GM12878 (cell line): ENCODE measurements at regions not wholly inside any gene's neighbourhood (a gene's known extent, or its start where the extent isn't known, plus 50 kb on each side); places are given as distances from the start of the nearest gene placed in this dataset.

Experiments
- ATAC-seq: fragments of 200-7000 bp; cut with Tn5 transposase; 3 replicates; pipeline ENCODE4 v1.9.1; 2020; ENCODE audit warnings: mild to moderate bottlenecking, moderate library complexity
- BruUV-seq: library from RNA; stranded (reverse); fragments of 400-500 nt; replicated peaks from 2 replicates; lab custom pipeline; 2021; lab: Mats Ljungman, UMichigan
- CTCF ChIA-PET: fragments of 300-600 bp; sonication (Branson Sonifier 250); formaldehyde crosslinking; extraction: SDS; loops from one replicate; lab custom pipeline; 2021; ENCODE audit warnings: inconsistent platforms; lab: Yijun Ruan, JAX
- POLR2A ChIA-PET: fragments of 350-600 bp; formaldehyde crosslinking; extraction: SDS; loops from one replicate; lab custom pipeline; 2021; ENCODE audit warnings: inconsistent platforms; lab: Charles Lee
- RAD21 ChIA-PET: fragments of 300-600 bp; sonication (Branson Sonifier 250); formaldehyde crosslinking; loops from one replicate; lab custom pipeline; 2023; ENCODE audit warnings: antibody characterized with exemption; ENCODE audit not compliant: unreplicated experiment; lab: Charles Lee
- SMC1A ChIA-PET: fragments of 300-600 bp; sonication (Branson Sonifier 250); formaldehyde crosslinking; loops from one replicate; lab custom pipeline; 2023; ENCODE audit not compliant: unreplicated experiment, uncharacterized antibody; lab: Charles Lee
- DNase-seq: peaks from one replicate; pipeline ENCODE4 v3.0.0-alpha.2; 2011; ENCODE audit warnings: low read depth, low spot score
- FAIRE-seq: peaks from 3 replicates; lab custom pipeline; 2011; peaks lifted over from hg19 to GRCh38; lab: Jason Lieb, UNC
- H2AFZ ChIP-seq: 2 replicates; pipeline ENCODE4 v1.6.0; 2011; ENCODE audit warnings: low read depth, low read length, control low read depth; ENCODE audit not compliant: control insufficient read depth
- H3K27ac ChIP-seq: 2 replicates; pipeline ENCODE4 v1.5.1; 2011; ENCODE audit warnings: control low read depth; ENCODE audit not compliant: control insufficient read depth, insufficient read depth
- H3K27me3 ChIP-seq, 2 experiments: replicated peaks in 1 of 2; 2 replicates each; pipeline versions ENCODE4 v1.6.0 to v1.6.1; 2011; ENCODE audit warnings: low read length in 1 of 2; ENCODE audit not compliant: control insufficient read depth in 2 of 2, insufficient read depth in 2 of 2
- H3K36me3 ChIP-seq, 2 experiments: 2 replicates each; pipeline ENCODE4 v1.5.1; 2011; ENCODE audit warnings: low read length in 1 of 2; ENCODE audit not compliant: control insufficient read depth in 2 of 2, insufficient read depth in 2 of 2
- H3K4me1 ChIP-seq: 2 replicates; pipeline ENCODE4 v1.6.1; 2011; ENCODE audit warnings: mild to moderate bottlenecking, low read length, moderate library complexity, mixed read lengths; ENCODE audit not compliant: control insufficient read depth, insufficient read depth
- H3K4me2 ChIP-seq: 2 replicates; pipeline ENCODE4 v1.6.0; 2011; ENCODE audit warnings: control low read depth; ENCODE audit not compliant: control insufficient read depth, insufficient read depth
- H3K4me3 ChIP-seq: fragments of 200-600 bp; sonication (generic); 2 replicates; pipeline ENCODE4 v1.5.1; 2016
- H3K79me2 ChIP-seq: 2 replicates; pipeline ENCODE4 v1.6.0; 2011; ENCODE audit warnings: low read length; ENCODE audit not compliant: control insufficient read depth, insufficient read depth
- H3K9ac ChIP-seq: 2 replicates; pipeline ENCODE4 v1.8.0; 2011; ENCODE audit warnings: low read length, control low read depth, mixed read lengths; ENCODE audit not compliant: control insufficient read depth, insufficient read depth
- H3K9me3 ChIP-seq: replicated peaks from 3 replicates; pipeline ENCODE4 v1.5.1; 2011; ENCODE audit warnings: mild to moderate bottlenecking, low read length; ENCODE audit not compliant: control insufficient read depth, insufficient read depth
- H4K20me1 ChIP-seq: 2 replicates; pipeline ENCODE4 v1.6.0; 2011; ENCODE audit not compliant: control insufficient read depth, insufficient read depth
- CEBPB ChIP-seq, 2 experiments: fragments of 150-350 bp in 1 of 2; IDR thresholded peaks; 2 replicates each; pipeline ENCODE4 v1.6.1; 2012 to 2014; ENCODE audit warnings: low read depth in 2 of 2, low read length in 2 of 2, borderline replicate concordance in 1 of 2, inconsistent platforms in 1 of 2
- CHD4 ChIP-seq: fragments of 200-600 bp; sonication (generic); IDR thresholded peaks from 2 replicates; pipeline ENCODE4 v1.6.1; 2016; ENCODE audit warnings: mild to moderate bottlenecking
- DPF2 ChIP-seq: fragments of 450-650 bp; IDR thresholded peaks from 2 replicates; pipeline ENCODE4 v1.6.1; 2017; ENCODE audit warnings: mild to moderate bottlenecking
- EGR1 ChIP-seq, 2 experiments: IDR thresholded peaks; 1 replicate in 1 of 2; 2 replicates in 1 of 2; pipeline ENCODE4 v1.6.1; 2011 to 2012; ENCODE audit warnings: low read depth in 2 of 2, low read length in 2 of 2, borderline replicate concordance in 1 of 2, mild to moderate bottlenecking in 1 of 2, moderate library complexity in 1 of 2
- ESRRA ChIP-seq: IDR thresholded peaks from 2 replicates; pipeline ENCODE4 v1.6.1; 2012; ENCODE audit warnings: mild to moderate bottlenecking, low read length, improper control_type of control experiment
- FOXM1 ChIP-seq: IDR thresholded peaks from 2 replicates; pipeline ENCODE4 v1.6.1; 2012; ENCODE audit warnings: low read depth, mild to moderate bottlenecking, inconsistent platforms, low read length, moderate library complexity
- LARP7 ChIP-seq: fragments of 450-650 bp; IDR thresholded peaks from 2 replicates; pipeline ENCODE4 v1.6.1; 2017; ENCODE audit warnings: mild to moderate bottlenecking
- MYB ChIP-seq: fragments of 150-350 bp; IDR thresholded peaks from 2 replicates; pipeline ENCODE4 v1.6.1; 2014; ENCODE audit warnings: mild to moderate bottlenecking, low read depth, low read length, borderline replicate concordance
- PAX8 ChIP-seq: fragments of 450-650 bp; IDR thresholded peaks from 2 replicates; pipeline ENCODE4 v1.6.1; 2017; ENCODE audit warnings: mild to moderate bottlenecking, moderate library complexity
- PRDM15 ChIP-seq: fragments of 450-650 bp; formaldehyde crosslinking; IDR thresholded peaks from 2 replicates; pipeline ENCODE4 v1.4.0; 2020; ENCODE audit warnings: mild to moderate bottlenecking, moderate library complexity
- SMARCA5 ChIP-seq: fragments of 450-650 bp; IDR thresholded peaks from 2 replicates; pipeline ENCODE4 v1.6.1; 2017; ENCODE audit warnings: mild to moderate bottlenecking
- SREBF2 ChIP-seq: IDR thresholded peaks from 2 replicates; pipeline ENCODE4 v1.6.1; 2012; ENCODE audit warnings: mild to moderate bottlenecking, low read length
- WGBS: methylation state at CpG from one replicate; pipeline ENCODE4 v1.1.6; 2016; ENCODE audit warnings: low lambda C conversion rate; ENCODE audit not compliant: insufficient replicate concordance, insufficient coverage; ENCODE audit errors: missing lambda C conversion rate; 5-methylcytosine and 5-hydroxymethylcytosine counted together
- in situ Hi-C: fragments of 300-500 bp; cut with MboI; formaldehyde crosslinking; loops from 9 replicates; pipeline ENCODE4 v1.14.3; 2018; ENCODE audit warnings: mixed read lengths
- intact Hi-C: fragments of 100-400 bp; cut with micrococcal nuclease; formaldehyde crosslinking; loops from one replicate; pipeline ENCODE4 v1.14.2; 2022; ENCODE audit not compliant: unreplicated experiment
- TF ChIP-seq, protein P1 (sequence below): IDR thresholded peaks from 2 replicates; pipeline ENCODE4 v1.6.1; 2011; ENCODE audit warnings: mild to moderate bottlenecking, low read depth, low read length, moderate library complexity; ENCODE audit not compliant: insufficient replicate concordance
- TF ChIP-seq, protein P2 (sequence below): fragments of 450-650 bp; IDR thresholded peaks from 2 replicates; pipeline ENCODE4 v1.6.1; 2016; ENCODE audit warnings: mild to moderate bottlenecking

DNA sequence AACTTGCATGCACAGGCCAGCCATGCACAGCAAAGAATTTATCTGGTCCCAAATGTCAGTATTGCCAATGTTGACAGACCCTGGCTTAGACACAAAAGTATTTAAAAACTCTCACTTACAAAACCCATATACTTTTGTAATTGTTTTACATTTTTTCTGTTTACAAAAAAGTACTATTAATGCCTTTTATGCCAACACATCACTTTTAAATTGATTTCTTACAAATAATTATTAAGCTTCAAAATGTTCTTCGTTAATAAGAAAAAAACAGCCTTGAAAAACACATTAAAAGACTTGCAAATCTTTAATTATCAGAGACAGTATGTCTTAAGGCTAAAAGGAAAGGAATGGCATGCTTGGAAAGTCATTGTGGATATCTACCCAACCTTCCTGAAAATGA is 181.3 kb upstream of the TWIST2 start:
- FAIRE-seq (no peak), DNase-seq (no peak), ATAC-seq (no peak)
- no peak for TF ChIP-seq SREBF2
- TF ChIP-seq SMARCA5, result no peak
- TF ChIP-seq MYB, result no peak
- TF ChIP-seq EGR1 (IDR thresholded peaks at IDR 0.05; ENCODE audit: borderline replicate concordance in 1 of 2, low read depth in 2 of 2, low read length in 2 of 2), result no peak
- TF ChIP-seq PAX8, result no peak
- TF ChIP-seq FOXM1, result no peak
- TF ChIP-seq, protein P1, sequence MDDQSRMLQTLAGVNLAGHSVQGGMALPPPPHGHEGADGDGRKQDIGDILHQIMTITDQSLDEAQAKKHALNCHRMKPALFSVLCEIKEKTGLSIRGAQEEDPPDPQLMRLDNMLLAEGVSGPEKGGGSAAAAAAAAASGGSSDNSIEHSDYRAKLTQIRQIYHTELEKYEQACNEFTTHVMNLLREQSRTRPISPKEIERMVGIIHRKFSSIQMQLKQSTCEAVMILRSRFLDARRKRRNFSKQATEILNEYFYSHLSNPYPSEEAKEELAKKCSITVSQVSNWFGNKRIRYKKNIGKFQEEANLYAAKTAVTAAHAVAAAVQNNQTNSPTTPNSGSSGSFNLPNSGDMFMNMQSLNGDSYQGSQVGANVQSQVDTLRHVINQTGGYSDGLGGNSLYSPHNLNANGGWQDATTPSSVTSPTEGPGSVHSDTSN, result no peak
- no peak for TF ChIP-seq ESRRA
- no peak for TF ChIP-seq PRDM15 (CRISPR knock-in tag)
- TF ChIP-seq, protein P2, sequence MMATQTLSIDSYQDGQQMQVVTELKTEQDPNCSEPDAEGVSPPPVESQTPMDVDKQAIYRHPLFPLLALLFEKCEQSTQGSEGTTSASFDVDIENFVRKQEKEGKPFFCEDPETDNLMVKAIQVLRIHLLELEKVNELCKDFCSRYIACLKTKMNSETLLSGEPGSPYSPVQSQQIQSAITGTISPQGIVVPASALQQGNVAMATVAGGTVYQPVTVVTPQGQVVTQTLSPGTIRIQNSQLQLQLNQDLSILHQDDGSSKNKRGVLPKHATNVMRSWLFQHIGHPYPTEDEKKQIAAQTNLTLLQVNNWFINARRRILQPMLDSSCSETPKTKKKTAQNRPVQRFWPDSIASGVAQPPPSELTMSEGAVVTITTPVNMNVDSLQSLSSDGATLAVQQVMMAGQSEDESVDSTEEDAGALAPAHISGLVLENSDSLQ, result no peak
- no peak for TF ChIP-seq CHD4
- no peak for TF ChIP-seq LARP7
- no peak for TF ChIP-seq CEBPB (IDR thresholded peaks at IDR 0.05; ENCODE audit: borderline replicate concordance in 1 of 2, low read depth in 2 of 2, low read length in 2 of 2)
- no peak for TF ChIP-seq DPF2
- in situ Hi-C loops, result no loop called here
- Histone ChIP-seq H2AFZ (no peak overlapping the region), H3K79me2 (no peaks in the 10 kb centered on the region), H3K36me3 (no peaks in the 10 kb centered on the region), H3K4me3 (no peak overlapping the region), H3K27ac (no peak overlapping the region), H3K9ac (no peak overlapping the region), H3K4me2 (no peak overlapping the region), H3K4me1 (no peaks in the 10 kb centered on the region), H3K27me3 (no peaks in the 10 kb centered on the region; a peak in 1 of 4 replicates), H3K9me3 (no peaks in the 10 kb centered on the region), H4K20me1 (no peaks in the 10 kb centered on the region)
- ChIA-PET CTCF (no interaction called here), POLR2A (no interaction called here), RAD21 (no interaction called here), SMC1A (no interaction called here)
- BruUV-seq, result no TSS peak
- intact Hi-C loops, result no loop called here
- 6% methylated on average over 1 of the region's 1 CpG for WGBS
